Stimulated activated CD8-positive, alpha-beta memory T cell treated with anti-CD3 and anti-CD28 coated beads, Interleukin-2, amount 100 ng/mL, for 48 hours (primary cell): ENCODE measurements at regions not wholly inside any gene's neighbourhood (a gene's known extent, or its start where the extent isn't known, plus 50 kb on each side); places are given as distances from the start of the nearest gene placed in this dataset.
"Not testable (repeated sequence)": the region's sequence is repeated elsewhere in the genome, so short reads cannot be mapped to it uniquely, and the experiment has no call there.

Source experiments
- DNase-seq, 2 donors: peaks; one replicate each; pipeline ENCODE4 v3.0.0-alpha.2; 2020; ENCODE audit warnings: low read depth in 2 of 2

- DNase-seq, result no peak
Observed at GRCh38 chr9:84054341-84055010, 73.9 kb downstream of the RMI1 start.

GRCh38 chr9:84057662-84058061 is 77.1 kb downstream of the RMI1 start:
- no peak for DNase-seq

DNA sequence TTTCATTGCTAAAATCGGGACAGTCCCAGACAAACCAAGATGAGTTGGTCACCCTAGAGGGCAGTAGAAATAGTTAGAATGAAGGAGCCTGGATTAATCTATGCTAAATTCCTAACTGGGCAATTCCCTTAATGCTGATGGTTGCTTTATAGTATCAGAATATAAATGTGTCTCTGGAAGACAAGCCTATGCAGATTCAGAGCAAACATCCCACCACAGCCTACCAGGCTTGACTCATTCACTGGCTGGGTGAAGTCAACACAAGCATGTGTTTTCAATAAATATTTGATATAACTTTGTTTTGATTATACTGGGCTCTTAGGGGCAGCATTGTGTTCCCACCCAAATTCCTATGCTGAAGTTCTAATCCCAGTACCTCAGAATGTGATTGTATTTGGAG is 79.3 kb downstream of the RMI1 start:
- DNase-seq, result no peak

GRCh38 chr9:84061613-84062193 is 81.1 kb downstream of the RMI1 start:
- DNase-seq, result no peak

DNA sequence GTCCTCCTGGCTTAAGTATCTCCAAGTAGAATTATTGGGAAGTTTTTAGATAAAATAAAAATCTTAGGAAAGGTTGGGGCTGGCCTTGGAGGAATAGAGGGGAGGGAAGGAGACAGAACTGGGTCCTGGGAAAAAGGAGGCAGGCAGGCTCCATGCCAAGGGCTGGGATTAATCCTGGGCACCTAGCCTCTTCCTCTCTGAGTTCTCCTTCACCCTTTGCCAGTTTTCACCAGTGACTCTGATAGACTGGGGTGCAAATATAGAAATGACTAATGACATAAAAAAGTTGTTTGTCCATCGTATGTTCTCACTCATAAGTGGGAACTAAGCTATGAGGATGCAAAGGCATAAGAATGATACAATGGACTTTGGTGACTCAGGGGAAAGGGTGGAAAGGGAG is 81.9 kb downstream of the RMI1 start:
- DNase-seq, result no peak

- no peak for DNase-seq
Observed at GRCh38 chr9:84067821-84068220, 87.2 kb downstream of the RMI1 start.

DNA sequence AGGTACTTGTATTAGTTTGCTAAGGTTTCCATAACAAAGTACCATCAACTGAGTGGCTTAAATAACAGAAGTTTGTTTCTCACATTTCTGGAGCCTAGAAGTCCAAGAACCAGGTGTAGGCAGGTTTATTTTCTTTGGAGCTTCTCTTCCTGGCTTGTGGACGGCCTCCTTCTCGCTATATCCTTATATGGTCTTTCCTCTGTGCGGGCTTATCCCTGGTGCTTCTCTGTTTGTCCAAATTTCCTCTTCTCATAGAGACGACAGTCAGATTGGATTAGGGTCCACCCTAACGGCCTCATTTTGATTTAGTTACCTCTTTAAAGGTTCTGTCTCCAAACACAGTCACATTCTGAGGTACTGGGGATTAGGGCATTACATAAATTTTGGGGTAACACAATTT is 88.3 kb downstream of the RMI1 start:
- DNase-seq, result no peak

DNA sequence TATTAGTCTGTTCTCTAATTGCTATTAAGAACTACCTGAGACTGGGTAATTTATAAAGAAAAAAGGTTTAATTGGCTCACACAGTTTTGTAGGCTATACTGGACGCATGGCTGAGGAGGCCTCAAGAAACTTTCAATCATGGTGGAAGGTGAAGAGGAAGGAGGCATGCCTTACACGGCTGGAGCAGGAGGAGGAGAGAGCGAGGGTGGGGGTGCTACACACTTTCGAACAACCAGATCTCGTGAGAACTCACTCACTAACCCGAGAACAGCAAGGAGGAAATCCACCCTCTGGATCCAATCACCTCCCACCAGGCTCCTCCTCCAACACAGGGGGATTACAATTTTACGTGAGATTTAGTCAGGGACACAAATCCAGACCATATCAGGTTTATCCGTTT is 90.0 kb downstream of the RMI1 start:
- no peak for DNase-seq

GRCh38 chr9:84072621-84073180 is 92.1 kb downstream of the RMI1 start:
- no peak for DNase-seq

GRCh38 chr9:84075004-84075403 is 94.4 kb downstream of the RMI1 start:
- no peak for DNase-seq

DNA sequence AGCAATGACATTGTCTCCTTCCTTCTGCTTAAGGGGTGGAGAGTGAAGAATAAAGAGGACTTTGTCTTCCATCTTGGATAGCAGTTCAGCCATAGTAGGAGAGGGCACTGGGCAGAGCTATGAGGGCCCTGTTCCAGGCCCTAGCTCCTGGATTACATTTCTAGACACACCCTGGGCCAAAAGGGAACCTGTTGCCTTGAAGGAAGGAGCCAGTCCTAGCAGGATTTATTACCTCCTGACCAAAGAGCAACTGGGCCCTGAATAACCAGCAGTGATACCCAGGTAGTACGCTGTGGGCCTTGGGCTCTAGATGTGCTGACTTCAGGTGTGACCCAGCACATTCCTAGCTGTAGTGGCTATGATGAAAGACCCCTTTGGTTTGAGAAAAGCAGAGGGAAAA is 95.8 kb downstream of the RMI1 start:
- DNase-seq, result no peak

GRCh38 chr9:84077816-84078215 is 97.2 kb downstream of the RMI1 start:
- not testable (repeated sequence) for DNase-seq

GRCh38 chr9:84079994-84080393 is 99.4 kb downstream of the RMI1 start:
- no peak for DNase-seq

DNA sequence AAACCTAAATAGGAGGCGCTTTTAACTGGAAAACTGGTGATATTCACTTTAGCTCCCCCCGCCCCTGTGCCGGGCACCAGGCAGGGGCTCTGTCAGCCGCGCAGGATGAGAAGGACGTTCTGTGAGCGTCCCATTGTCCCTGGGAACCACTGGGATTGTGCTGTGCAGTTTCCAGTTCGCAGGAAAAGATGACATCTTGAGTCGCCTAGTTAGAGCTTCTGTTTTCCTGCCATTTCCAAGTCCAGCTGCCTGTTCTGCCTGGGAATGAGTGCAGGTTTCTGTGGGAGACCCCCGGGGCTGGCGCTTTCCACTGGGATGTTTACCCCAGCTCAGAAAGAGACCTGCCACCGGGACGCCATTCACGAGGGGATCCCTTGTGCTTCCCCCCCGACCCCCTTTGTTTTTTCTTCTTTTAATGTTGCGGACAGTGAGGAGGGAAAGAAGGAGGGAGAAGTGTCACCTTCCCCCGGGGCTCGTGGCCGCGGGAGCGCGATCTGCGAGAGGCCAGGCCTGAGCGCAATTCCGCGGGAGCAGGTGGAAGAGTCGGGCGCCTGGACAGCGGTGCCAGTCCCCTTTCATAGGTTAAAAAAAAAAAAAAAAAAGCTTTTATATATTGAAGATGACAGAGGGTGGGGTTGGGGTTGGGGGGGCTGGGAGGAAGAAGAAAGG is 121.5 kb downstream of the RMI1 start:
- DNase-seq, result no peak

DNA sequence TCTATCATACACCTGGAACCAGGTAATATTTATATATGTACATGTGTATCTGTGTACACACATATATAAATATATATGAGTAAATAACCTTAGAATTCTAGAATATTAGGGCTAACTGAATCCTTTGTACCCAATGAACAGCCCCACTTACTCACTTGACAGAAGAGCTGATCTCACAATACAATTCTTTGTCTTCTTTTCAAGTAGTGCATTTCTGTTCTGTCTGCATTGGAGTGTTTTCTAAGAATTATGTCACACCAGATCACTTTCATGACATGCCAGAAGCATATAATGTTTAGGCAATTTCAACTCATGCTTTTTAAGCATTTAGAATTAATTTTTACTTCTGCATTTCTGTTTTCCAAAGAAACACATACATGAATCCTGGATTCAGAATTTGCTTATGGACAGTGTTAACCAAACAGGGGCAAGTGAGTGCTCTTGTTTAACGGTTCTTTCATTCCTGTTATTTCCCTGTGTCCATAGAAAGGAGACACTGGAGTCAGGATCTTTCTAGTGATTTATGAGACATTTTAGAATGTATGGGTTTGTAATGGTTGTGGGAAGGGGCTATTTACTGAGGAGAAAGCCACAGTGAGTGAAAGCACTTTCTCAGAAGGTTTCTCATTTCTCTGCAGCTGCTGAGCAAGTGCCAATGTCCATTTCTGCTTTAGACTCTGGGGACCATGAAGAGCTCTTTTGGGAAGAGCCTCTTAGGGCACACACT is 123.2 kb downstream of the RMI1 start:
- DNase-seq, result no peak

GRCh38 chr9:84107081-84107480 is 126.5 kb downstream of the RMI1 start:
- DNase-seq, result no peak

GRCh38 chr9:84107995-84108394 is 127.4 kb downstream of the RMI1 start:
- no peak for DNase-seq

DNA sequence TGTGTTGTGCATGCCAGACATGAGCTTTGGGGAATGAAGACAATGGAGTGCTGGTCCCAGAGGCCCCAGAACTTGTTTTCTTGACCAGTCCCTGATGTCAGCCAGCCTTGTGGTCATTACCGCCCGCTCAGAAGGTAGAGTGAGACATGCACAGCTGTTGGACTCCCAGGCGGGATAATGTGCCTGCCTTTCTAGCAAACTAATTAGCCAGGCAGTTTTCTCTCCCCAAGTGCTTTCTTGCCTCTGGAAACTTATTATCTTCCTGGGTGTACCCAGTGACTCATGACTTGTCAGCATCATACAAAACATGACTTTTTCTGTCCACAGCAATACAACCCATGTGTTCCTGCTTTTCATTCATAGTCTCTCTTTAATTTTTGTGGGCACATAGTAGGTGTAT is 131.1 kb downstream of the RMI1 start:
- no peak for DNase-seq

GRCh38 chr9:84121991-84122523 is 141.5 kb downstream of the RMI1 start:
- DNase-seq, result no peak

DNA sequence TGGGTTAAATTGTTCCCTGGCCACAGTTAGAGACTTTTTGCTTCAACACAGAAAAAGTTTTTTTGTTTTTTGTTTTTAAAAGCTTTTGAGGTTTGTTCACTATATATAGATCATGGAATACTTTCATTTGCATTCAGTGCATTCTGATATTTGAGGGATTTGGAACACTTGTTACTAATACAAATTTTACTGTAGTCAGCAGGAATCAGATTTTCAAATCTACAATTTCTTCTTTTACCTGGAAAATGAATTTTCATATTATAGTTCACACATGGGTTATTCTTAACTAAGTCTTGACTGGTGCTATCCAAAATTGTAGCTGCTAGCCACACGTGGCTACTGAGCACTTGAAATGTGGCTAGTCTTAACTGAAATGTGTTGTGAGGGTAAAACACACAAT is 142.0 kb downstream of the RMI1 start:
- DNase-seq, result no peak

- DNase-seq, result no peak
Observed at GRCh38 chr9:84123648-84124406, 143.2 kb downstream of the RMI1 start.
